Glutamatergic neuron (in vitro differentiated cells): ENCODE measurements at regions not wholly inside any gene's neighbourhood (a gene's known extent, or its start where the extent isn't known, plus 50 kb on each side); places are given as distances from the start of the nearest gene placed in this dataset.

Experiments used
- DNase-seq: peaks from one replicate; pipeline ENCODE4 v3.0.0; 2022
- H3K27ac Mint-ChIP-seq: one replicate; pipeline ENCODE4 v1.8.0; 2020; ENCODE audit warnings: mild to moderate bottlenecking, mixed read lengths, inconsistent platforms; ENCODE audit not compliant: unreplicated experiment
- H3K27me3 Mint-ChIP-seq: one replicate; pipeline ENCODE4 v1.8.0; 2020; ENCODE audit warnings: mild to moderate bottlenecking, moderate library complexity, mixed read lengths, inconsistent platforms; ENCODE audit not compliant: unreplicated experiment
- H3K36me3 Mint-ChIP-seq: one replicate; pipeline ENCODE4 v1.8.0; 2020; ENCODE audit warnings: mild to moderate bottlenecking, mixed read lengths, inconsistent platforms; ENCODE audit not compliant: unreplicated experiment
- H3K4me1 Mint-ChIP-seq: one replicate; pipeline ENCODE4 v1.8.0; 2020; ENCODE audit warnings: mild to moderate bottlenecking, low read depth, mixed read lengths, inconsistent platforms; ENCODE audit not compliant: unreplicated experiment
- H3K4me3 Mint-ChIP-seq: one replicate; pipeline ENCODE4 v1.8.0; 2020; ENCODE audit warnings: mild to moderate bottlenecking, mixed read lengths, inconsistent platforms; ENCODE audit not compliant: unreplicated experiment
- H3K9me3 Mint-ChIP-seq: one replicate; pipeline ENCODE4 v1.8.0; 2020; ENCODE audit warnings: mild to moderate bottlenecking, moderate library complexity, mixed read lengths, inconsistent platforms; ENCODE audit not compliant: unreplicated experiment
- TF ChIP-seq, protein P1 (sequence below): fragments of 200-600 bp; sonication (generic); IDR thresholded peaks from one replicate; pipeline ENCODE4 v1.5.0; 2021; ENCODE audit not compliant: partially characterized antibody, unreplicated experiment

DNA sequence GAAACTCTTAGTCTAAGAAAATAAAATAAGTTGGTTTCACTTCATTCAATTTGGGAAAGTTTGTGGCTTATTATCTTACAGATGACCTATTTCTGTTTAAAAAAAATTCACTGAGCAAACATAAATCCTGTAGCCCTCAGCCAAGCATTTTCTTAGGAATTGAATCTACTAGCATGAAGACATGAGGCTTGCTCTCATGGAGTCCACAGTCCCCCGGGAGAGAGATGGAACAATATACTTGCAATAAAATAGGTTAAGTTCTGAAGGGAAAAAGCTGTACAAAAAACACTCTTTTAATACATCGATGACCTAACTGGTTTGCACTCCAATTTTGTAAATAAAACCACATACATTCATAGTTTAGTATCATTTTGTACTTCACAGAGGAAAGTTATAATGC is 642.6 kb upstream of the FAM241A start:
- no peak overlapping the region for H3K27ac Mint-ChIP-seq

DNA sequence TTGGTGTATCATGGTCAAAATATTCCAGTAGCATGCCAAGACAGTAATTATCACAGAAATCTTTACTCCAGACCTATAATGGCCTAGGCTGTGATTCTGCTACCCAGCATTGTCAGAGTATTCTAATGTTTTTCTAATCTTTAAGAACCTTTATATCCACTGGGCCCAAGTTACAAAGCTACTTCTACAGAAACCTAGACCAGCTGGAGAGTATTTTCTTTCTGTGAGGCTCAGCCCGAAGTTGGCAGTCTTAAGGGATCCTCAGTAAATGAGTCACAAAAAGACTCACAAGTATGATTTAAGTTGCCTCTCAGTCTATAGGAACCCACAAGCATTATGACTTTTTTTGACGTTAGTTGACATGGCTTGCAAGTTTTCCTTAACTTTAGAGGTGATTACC is 638.5 kb upstream of the FAM241A start:
- no peaks in the 10 kb centered on the region for H3K4me1 Mint-ChIP-seq
- no peak overlapping the region for H3K4me3 Mint-ChIP-seq
- H3K9me3 Mint-ChIP-seq, result peaks cover 2% of the 10 kb centered on the region
- H3K27me3 Mint-ChIP-seq, result no peaks in the 10 kb centered on the region
- DNase-seq, result no peak
- no peak overlapping the region for H3K27ac Mint-ChIP-seq
- TF ChIP-seq, protein P1, sequence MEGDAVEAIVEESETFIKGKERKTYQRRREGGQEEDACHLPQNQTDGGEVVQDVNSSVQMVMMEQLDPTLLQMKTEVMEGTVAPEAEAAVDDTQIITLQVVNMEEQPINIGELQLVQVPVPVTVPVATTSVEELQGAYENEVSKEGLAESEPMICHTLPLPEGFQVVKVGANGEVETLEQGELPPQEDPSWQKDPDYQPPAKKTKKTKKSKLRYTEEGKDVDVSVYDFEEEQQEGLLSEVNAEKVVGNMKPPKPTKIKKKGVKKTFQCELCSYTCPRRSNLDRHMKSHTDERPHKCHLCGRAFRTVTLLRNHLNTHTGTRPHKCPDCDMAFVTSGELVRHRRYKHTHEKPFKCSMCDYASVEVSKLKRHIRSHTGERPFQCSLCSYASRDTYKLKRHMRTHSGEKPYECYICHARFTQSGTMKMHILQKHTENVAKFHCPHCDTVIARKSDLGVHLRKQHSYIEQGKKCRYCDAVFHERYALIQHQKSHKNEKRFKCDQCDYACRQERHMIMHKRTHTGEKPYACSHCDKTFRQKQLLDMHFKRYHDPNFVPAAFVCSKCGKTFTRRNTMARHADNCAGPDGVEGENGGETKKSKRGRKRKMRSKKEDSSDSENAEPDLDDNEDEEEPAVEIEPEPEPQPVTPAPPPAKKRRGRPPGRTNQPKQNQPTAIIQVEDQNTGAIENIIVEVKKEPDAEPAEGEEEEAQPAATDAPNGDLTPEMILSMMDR, result no peak
- H3K36me3 Mint-ChIP-seq, result no peaks in the 10 kb centered on the region

More for the DNA sequence above, 642.6 kb upstream of the FAM241A start:
- H3K4me1 Mint-ChIP-seq, result no peaks in the 10 kb centered on the region
- H3K27me3 Mint-ChIP-seq, result no peaks in the 10 kb centered on the region
- peaks cover 2% of the 10 kb centered on the region for H3K9me3 Mint-ChIP-seq
- TF ChIP-seq, protein P1, result no peak
- no peak for DNase-seq
- H3K36me3 Mint-ChIP-seq, result no peaks in the 10 kb centered on the region
- H3K4me3 Mint-ChIP-seq, result no peak overlapping the region

DNA sequence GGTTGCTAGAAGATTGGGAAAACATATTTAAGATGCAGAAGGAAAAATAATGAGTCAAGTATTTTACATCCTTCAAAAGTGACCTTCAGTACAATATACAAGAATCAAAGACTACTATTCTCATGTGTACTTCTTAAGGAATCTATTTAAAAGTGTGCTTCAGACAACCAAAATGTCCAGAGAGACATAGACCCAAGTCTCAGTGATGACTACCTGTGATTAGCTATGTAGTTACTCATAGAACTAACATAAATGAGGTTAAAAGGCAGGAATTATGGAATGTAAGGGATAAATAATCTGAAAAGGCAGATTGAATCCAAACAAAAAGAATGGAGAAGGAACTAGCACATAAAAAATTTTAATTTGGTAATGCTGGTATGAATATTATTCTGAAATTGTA is 634.7 kb upstream of the FAM241A start:
- H3K9me3 Mint-ChIP-seq, result no peaks in the 10 kb centered on the region

DNA sequence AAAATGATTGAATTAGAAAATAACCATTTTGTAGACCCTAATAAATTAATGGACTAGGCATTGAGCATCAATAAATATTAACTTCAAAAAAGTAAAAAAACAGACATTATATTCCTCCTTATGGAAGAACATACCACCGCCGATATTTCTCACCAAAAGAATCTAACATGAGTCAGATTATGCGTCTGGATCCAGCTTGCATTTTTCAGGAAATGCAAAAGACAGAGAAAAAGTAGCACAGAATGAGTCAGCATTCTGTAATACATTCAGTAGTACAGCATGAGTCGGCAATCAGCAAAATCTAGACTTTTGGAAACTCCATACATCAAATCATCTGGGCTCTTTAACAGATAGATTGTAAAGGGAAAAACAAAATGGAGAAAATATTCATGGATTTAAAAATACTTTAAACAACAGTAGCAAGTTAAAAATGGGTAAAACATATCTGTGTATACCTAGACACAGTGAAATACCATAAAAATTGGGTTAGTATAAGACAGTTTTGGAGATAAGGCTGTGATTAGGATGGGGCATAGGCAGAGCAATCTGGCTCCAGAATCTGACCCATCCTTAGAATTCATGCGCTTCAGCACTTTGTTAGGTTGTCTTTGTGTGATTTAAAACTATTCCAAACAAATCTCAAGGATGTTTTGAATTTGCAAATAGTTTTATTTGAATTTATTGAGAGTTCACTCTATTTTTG is 633.0 kb upstream of the FAM241A start:
- no peaks in the 10 kb centered on the region for H3K27me3 Mint-ChIP-seq
- TF ChIP-seq, protein P1, result no peak

More for the DNA sequence above, 634.7 kb upstream of the FAM241A start:
- Mint-ChIP-seq H3K27ac (no peak overlapping the region), H3K4me1 (no peaks in the 10 kb centered on the region), H3K27me3 (no peaks in the 10 kb centered on the region), H3K36me3 (no peaks in the 10 kb centered on the region), H3K4me3 (no peak overlapping the region)
- TF ChIP-seq, protein P1, result no peak
- no peak for DNase-seq

DNA sequence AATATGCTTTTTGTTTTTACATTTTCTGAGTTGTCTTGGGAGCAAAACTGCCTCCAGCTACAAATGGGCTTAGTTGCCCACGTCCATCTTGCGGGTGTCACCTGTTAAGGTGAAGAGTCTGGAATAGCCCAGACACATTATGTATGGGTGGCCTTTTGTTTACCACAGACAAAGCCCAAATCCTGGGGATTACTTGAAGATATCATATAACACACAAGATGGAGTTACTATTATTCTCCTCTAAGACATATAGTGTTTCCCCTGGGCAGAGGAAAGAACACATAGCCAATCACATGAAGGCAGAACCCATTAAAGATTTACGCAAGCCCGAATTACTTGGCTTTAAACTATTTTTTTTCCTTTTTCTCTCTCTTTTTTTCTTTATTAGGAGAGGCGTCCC is 625.6 kb upstream of the FAM241A start:
- H3K27me3 Mint-ChIP-seq, result no peaks in the 10 kb centered on the region
- H3K4me1 Mint-ChIP-seq, result peaks cover 1% of the 10 kb centered on the region
- no peak for DNase-seq
- no peak overlapping the region for H3K4me3 Mint-ChIP-seq
- H3K9me3 Mint-ChIP-seq, result no peaks in the 10 kb centered on the region
- TF ChIP-seq, protein P1, result no peak
- no peaks in the 10 kb centered on the region for H3K36me3 Mint-ChIP-seq
- H3K27ac Mint-ChIP-seq, result no peak overlapping the region

More for the DNA sequence above, 633.0 kb upstream of the FAM241A start:
- no peaks in the 10 kb centered on the region for H3K9me3 Mint-ChIP-seq
- H3K4me1 Mint-ChIP-seq, result no peaks in the 10 kb centered on the region
- DNase-seq, result no peak
- no peaks in the 10 kb centered on the region for H3K36me3 Mint-ChIP-seq
- no peak overlapping the region for H3K27ac Mint-ChIP-seq
- H3K4me3 Mint-ChIP-seq, result no peak overlapping the region
